GM12865 (cell line): ENCODE measurements at regions not wholly inside any gene's neighbourhood (a gene's known extent, or its start where the extent isn't known, plus 50 kb on each side); places are given as distances from the start of the nearest gene placed in this dataset.

Source experiments
- DNase-seq: peaks from one replicate; pipeline ENCODE4 v3.0.0; 2010; ENCODE audit warnings: low read depth
- H3K4me3 ChIP-seq: 2 replicates; pipeline ENCODE4 v1.5.1; 2011; ENCODE audit warnings: mild to moderate bottlenecking, low read depth, low read length, control low read depth
- TF ChIP-seq, protein P1 (sequence below): IDR thresholded peaks from 2 replicates; pipeline ENCODE4 v1.5.1; 2011; ENCODE audit warnings: low read length, control low read depth, low read depth, inconsistent platforms; ENCODE audit not compliant: insufficient read depth; ENCODE audit errors: missing control alignments

- DNase-seq: no peak
- no peak overlapping the region for H3K4me3 ChIP-seq
- TF ChIP-seq, protein P1, sequence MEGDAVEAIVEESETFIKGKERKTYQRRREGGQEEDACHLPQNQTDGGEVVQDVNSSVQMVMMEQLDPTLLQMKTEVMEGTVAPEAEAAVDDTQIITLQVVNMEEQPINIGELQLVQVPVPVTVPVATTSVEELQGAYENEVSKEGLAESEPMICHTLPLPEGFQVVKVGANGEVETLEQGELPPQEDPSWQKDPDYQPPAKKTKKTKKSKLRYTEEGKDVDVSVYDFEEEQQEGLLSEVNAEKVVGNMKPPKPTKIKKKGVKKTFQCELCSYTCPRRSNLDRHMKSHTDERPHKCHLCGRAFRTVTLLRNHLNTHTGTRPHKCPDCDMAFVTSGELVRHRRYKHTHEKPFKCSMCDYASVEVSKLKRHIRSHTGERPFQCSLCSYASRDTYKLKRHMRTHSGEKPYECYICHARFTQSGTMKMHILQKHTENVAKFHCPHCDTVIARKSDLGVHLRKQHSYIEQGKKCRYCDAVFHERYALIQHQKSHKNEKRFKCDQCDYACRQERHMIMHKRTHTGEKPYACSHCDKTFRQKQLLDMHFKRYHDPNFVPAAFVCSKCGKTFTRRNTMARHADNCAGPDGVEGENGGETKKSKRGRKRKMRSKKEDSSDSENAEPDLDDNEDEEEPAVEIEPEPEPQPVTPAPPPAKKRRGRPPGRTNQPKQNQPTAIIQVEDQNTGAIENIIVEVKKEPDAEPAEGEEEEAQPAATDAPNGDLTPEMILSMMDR: no peak
These were observed 132.7 kb upstream of the GMDS start for GRCh38 chr6:2378046-2378657.

GRCh38 chr6:2376429-2377355, 131.3 kb upstream of the GMDS start:
- no peak overlapping the region for H3K4me3 ChIP-seq
- DNase-seq: no peak
- TF ChIP-seq, protein P1: no peak

DNA sequence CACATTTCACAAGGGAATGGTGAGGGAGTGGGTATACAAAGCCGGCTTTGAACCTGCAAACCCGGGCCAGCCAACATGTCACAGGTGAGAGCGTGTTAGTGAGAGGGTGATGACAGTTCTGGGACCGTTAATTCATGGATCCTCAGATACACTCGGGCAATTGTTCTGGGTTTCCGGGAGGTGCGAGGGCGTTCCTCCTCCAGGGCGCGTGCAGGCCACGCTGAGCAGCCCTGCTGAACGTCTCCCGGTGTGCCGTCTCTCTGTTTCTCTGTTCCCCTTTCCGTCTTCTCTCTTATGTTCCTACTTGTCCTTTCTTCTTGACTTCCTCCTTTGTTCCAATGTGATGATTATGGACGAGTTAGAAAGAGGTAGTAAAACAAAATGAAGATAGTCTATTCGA, 130.0 kb upstream of the GMDS start:
- DNase-seq: no peak
- TF ChIP-seq, protein P1: no peak
- no peak overlapping the region for H3K4me3 ChIP-seq

DNA sequence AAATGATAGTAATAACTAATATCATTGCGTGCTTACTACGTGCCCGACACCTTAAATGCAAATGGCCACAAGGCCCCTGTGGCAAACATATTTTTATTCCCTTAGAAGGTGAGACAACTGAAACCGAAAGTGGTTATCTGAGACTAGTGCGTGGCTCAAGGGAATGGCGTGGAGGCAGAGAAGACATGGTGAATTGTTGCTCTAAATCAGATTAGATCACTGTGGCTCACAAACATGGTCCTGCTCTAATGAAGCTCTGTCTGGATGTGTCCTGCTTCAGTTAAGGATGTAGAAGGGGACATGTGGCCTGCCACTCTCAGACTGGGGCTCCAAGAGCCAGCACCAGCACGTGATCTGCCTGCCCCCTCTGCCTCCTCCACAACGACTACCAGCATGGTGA, 124.2 kb upstream of the GMDS start:
- no peak for DNase-seq
- TF ChIP-seq, protein P1: no peak
- no peak overlapping the region for H3K4me3 ChIP-seq

GRCh38 chr6:2363211-2363610, 117.8 kb upstream of the GMDS start:
- TF ChIP-seq, protein P1: no peak
- no peak overlapping the region for H3K4me3 ChIP-seq
- no peak for DNase-seq

DNA sequence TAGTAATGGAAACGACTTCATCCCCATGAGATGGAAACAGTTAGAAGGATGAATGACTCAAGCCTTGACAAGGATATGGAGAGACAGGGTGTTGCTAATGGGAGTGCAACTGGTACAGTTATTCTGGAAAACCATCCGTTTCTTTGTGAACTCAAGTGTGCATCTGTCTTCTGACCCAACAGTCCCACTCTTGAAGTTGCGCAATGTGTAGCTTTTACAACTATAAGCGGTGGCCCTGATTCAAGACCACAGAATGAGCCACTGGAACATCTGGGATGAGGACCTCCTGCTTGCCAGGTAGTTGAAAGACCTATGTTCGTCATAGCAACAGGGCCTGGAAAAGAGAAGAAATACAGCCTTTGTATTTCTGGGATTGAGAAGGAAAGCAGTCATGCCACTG, 115.8 kb upstream of the GMDS start:
- no peak for DNase-seq
- TF ChIP-seq, protein P1: no peak
- no peak overlapping the region for H3K4me3 ChIP-seq
